ENCODE measurements at regions not wholly inside any gene's neighbourhood (a gene's known extent, or its start where the extent isn't known, plus 50 kb on each side); places are given as distances from the start of the nearest gene placed in this dataset.
"Not testable (repeated sequence)": the region's sequence is repeated elsewhere in the genome, so short reads cannot be mapped to it uniquely, and the experiment has no call there.

DNA sequence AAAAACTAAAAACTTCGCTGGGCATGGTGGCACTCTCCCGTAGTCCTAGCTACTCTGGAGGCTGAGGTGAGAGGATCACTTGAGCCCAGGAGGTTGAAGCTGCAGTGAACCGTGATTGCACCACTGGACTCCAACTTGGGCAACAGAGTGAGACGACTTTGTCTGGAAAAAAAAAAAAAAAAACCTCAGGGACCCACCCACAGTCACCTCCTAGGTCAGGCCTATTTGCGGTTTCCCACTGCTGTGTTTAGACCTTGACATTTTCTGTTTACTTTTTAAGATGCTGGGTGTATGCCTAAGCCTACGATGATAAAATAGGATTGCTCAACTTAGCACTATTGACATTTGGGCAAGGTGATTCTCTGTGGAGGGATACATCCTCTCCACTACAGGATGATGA lies 197.4 kb upstream of the TBL1X start:
- no peak for DNase-seq (ENCODE audit: low spot score)

DNA sequence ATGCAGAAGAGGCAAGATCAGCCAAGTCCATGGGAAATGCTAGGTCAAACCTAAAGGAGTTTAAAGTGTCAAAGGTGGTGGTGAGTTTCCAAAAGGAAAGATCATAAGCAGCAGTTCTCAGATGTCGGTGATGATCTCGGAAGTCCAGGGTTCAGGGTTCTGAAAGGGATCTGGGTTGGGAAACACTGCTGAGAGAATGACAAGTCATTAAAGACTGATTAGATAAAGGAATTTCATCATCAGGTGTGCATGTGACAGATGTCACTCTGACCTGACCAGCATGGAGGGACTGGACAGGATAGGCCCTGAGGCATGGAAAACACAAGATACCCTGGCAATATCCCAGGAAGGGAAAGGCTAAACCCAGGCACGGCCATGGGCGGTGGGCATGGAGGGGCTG lies 195.7 kb upstream of the TBL1X start:
- DNase-seq (ENCODE audit: low spot score), result no peak

GRCh38 chrX:9271789-9272525 lies 192.9 kb upstream of the TBL1X start:
- DNase-seq (ENCODE audit: low spot score), result no peak

DNA sequence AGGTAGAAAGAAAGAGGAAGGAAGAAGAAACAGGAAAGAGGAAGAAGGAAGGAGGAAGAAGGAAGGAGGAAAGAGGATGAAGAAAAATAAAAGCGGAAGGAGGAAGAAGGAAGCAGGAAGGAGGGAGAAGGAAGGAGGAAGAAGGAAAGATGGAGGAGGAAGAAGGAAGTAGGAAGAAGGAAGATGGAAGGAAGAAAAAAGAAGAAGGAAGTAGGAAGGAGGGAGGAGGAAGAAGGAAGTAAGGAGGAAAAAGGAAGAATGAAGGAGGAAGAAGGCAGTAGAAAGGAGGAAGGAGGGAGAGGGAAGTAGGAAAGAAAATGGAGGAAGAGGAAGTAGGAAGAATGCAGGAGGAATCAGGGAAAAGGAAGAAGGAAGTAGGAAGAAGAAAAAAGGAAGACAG lies 191.1 kb upstream of the TBL1X start:
- no peak for DNase-seq (ENCODE audit: low spot score)

GRCh38 chrX:9278475-9279233 lies 186.2 kb upstream of the TBL1X start:
- DNase-seq (ENCODE audit: low spot score), result no peak

DNA sequence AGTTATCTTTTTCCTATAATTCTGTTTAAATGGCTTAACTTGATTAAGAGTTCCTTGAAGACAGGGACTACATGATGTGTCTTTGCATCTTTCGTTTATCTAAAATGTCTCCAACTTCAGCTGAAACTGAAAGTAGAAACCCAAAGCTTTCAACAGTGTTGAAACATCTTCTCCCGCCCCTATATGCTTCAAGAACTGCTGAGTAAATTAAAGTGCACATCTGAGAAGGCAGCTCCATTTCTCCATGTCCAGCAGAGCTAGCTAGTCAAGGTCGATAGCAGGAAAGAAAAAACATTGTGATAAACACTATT lies 185.7 kb upstream of the TBL1X start:
- DNase-seq (ENCODE audit: low spot score), result no peak

DNA sequence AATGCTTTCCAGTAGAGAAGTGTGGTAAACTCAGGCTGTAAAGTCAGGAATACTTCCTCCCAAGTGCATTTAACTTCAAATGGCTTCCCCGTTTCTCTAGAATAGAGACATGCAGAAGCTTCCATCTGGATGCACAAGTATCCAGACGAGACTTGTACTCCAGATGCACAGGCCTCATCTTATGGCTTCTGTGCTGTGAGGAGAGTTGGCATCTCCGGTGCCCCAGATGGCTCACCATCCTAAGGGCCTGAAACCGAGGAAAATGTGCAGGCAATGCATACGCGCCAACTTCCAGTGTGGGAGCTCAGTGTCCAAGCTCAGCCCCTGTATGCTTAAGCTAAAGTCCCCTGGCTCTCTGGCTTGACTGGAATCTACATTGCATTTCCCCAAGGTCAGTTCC lies 184.0 kb upstream of the TBL1X start:
- no peak for DNase-seq (ENCODE audit: low spot score)

DNA sequence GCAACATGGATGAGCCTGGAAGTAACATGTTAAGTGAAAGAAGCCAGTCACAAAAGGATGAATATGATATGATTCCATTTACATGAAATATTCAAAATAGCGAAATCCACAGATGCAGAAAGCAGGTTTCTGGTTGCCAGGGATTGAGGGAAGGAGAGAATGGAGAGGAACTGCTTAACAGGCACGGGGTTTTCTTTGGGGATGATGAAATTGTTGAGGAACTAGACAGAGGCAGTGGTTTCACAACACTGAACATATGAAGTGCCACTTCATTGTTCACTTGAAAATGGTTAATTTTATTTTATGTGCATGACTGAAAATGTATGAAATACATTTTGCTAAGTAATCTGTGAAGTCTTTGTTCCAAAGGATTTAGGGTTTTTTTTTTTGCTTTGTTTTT lies 182.5 kb upstream of the TBL1X start:
- DNase-seq (ENCODE audit: low spot score), result no peak

DNA sequence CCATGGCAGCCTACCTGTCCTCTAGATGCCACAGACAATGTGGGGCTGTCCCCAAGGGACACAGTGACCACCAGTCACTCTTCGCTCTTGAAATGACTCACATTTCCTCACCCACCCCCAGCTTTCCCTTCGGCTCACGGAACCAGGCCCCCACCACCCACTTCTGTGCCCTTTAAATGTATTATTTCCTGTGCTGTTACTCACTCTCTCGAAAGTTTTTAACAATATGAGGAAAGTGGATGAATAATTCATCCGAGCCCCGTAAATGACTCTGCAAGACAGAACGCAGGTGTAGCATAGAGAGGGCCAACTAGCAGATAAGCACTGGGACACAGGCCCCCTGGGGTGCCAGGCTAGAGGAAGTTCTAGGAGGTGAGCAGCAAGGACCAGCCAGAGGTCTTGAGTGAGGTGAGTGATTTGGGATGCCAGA lies 179.5 kb upstream of the TBL1X start:
- DNase-seq (ENCODE audit: low spot score), result no peak

- no peak for DNase-seq (ENCODE audit: low spot score)
Observed at GRCh38 chrX:9286234-9286633, 178.6 kb upstream of the TBL1X start.

DNA sequence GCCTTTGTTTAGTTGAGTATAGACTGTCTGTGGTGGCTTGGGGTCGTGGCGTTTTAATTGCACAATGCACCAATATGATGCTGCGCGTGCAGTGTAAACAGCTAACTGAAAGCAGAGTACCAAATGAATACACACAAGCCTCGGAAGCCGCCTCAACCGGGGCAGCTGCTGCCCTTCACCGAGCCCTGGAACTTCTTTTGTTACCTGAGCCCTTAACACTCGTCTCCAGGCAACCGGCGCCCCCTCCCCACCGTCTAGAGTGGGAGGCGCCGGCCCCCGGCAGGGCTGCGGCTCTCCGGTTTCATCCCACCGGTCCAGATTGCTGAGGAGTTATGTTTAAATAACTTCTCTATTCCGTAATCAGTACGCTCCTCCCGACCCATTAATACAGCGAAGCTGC lies 173.2 kb upstream of the TBL1X start:
- no peak for DNase-seq (ENCODE audit: low spot score)

- no peak for DNase-seq (ENCODE audit: low spot score)
Observed at GRCh38 chrX:9293051-9293496, 171.8 kb upstream of the TBL1X start.

DNA sequence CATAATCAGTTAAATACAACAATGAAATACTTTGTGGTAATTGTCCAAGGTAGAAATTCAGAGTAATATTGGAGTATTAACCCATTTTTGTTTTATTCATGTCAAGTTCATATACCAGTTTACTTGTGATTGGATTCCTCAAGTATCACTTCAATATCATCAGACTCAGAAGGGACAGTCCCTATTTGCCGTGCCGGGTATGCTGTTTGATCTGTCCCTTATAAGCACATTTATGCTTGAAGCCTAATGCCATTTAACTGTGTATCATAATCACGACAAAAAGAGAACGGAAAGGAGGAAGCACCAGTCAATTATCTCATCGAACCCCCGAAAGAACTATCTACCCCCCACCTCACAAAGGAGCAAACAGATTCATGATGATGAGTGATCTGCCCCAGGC lies 171.0 kb upstream of the TBL1X start:
- no peak for DNase-seq (ENCODE audit: low spot score)

DNA sequence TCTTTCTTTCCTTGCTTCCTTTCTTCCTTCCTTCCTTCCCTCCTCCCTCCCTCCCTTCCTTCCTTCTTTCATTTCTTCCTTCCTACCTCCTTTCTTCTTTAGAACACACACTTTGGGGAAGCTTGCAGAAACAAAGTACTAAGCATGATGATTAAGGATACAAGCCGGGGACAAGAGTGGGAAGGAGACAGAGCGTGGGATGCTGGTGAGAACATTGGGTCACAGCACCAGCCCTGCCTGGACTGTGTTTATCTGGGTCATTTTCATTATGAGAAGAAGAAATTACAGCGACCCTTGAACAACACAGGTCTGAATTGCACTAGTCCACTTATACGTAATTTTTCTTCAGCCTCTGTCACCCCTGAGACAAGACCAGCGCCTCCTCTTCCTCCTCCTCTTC lies 169.3 kb upstream of the TBL1X start:
- no peak for DNase-seq (ENCODE audit: low spot score)

DNA sequence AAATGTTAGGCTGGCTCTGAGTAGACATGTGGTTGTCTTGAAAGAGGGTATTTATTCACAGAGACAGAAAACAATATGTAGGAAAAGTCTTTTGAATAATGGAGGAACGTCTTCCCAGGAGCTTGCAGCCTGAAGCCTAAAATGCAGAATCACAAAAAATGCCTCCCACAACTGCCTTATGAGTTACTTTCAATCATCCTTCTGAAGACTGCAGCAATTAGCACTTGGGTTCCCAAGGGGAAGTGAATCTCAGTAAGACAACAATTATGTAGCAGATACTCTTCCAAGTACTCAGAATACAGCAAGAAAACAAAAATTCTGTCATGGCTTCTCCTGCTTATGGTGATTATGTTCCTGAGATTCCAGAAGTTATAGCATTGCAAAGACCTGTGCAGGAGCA lies 166.6 kb upstream of the TBL1X start:
- DNase-seq (ENCODE audit: low spot score), result no peak

DNA sequence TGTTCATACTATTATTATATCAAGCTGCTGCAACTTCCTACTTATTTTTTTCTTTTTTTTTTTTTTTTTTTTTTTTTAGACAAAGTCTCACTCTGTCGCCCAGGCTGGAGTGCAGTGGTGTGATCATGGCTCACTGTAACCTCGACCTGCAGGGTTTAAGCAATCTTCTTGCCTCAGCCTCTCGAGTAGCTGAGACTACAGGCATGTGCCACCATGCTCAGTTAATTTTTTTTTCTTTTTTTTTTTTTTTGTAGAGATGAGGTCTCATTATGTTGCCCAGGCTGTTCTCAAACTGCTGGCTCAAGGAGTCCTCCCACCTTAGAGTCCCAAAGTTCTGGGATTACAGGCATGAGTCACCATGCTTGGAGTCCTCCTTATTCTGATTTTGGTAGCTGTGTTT lies 165.2 kb upstream of the TBL1X start:
- not testable (repeated sequence) for DNase-seq (ENCODE audit: low spot score)

- DNase-seq (ENCODE audit: low spot score), result no peak
Observed at GRCh38 chrX:9301836-9302235, 163.0 kb upstream of the TBL1X start.

GRCh38 chrX:9302381-9302780 lies 162.5 kb upstream of the TBL1X start:
- DNase-seq (ENCODE audit: low spot score), result no peak

GRCh38 chrX:9308426-9308825 lies 156.4 kb upstream of the TBL1X start:
- DNase-seq (ENCODE audit: low spot score), result no peak

GRCh38 chrX:9310616-9311015 lies 154.2 kb upstream of the TBL1X start:
- DNase-seq (ENCODE audit: low spot score), result no peak

- no peak for DNase-seq (ENCODE audit: low spot score)
Observed at GRCh38 chrX:9311421-9312160, 153.3 kb upstream of the TBL1X start.

DNA sequence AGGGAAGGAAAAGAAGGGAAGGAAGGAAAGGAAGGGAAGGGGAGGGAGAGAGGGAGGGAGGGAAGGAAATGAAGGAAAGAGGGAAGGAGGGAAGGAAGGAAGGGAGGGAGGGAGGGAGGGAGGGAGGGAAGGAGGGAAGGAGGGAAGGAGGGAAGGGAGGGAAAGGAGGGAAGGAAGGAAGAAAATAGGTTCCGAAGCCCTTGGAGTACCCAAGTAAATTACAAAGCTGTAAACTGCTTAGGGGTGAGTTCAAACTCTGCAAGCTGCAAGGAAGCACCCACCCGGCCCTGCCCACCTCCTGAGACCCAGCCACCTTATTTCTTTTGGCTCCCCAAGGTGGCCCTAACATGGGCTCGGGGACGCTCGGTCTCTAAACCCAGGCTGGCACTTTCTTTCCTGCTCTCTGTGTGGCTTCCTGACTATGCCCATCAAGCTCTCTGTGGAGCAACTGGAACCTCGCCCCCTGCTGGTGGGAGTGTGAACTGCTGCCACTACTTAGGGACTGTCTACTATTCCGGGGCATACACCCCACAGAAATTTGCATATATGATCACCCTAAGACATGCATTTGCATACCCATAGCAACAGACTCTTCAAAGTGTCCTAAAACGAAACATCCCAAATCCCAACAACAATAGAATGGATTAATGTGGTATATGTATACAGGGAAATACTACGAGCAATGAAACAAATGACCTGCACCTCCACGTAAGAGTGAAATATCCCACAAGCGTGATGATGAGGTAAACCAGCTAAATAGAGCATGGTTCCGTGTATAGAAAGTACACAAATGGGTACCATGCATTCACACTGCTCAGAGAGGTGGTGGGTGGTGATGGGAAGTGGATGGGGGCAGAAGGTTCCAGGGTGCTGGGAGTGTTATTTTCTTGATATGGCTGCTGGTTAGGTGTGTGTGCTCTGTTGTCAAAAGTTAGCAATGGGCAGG lies 151.7 kb upstream of the TBL1X start:
- DNase-seq (ENCODE audit: low spot score), result peak; percentile 38

Data from mucosa of gallbladder (tissue), 1 donor.